Left ventricle myocardium inferior (tissue), 1 donor: ENCODE measurements at regions not wholly inside any gene's neighbourhood (a gene's known extent, or its start where the extent isn't known, plus 50 kb on each side); places are given as distances from the start of the nearest gene placed in this dataset.
A peak's percentile ranks its signal among the peaks of the same experiment; 100 is the strongest.

Experiments
- DNase-seq: peaks from one replicate; pipeline ENCODE4 v3.0.0-alpha.2; 2020
- H3K27ac ChIP-seq: fragments of 200-600 bp; replicated peaks from 2 replicates; pipeline ENCODE4 v1.8.0; 2021
- H3K27me3 ChIP-seq: fragments of 200-600 bp; 2 replicates; pipeline ENCODE4 v1.8.0; 2021; ENCODE audit warnings: low read depth
- H3K36me3 ChIP-seq: fragments of 200-600 bp; 2 replicates; pipeline ENCODE4 v1.8.0; 2021
- H3K4me1 ChIP-seq: fragments of 200-600 bp; 2 replicates; pipeline ENCODE4 v1.8.0; 2021
- H3K4me3 ChIP-seq: fragments of 200-600 bp; 2 replicates; pipeline ENCODE4 v1.8.0; 2021; ENCODE audit warnings: mild to moderate bottlenecking, moderate library complexity
- H3K9me3 ChIP-seq: fragments of 200-600 bp; replicated peaks from 2 replicates; pipeline ENCODE4 v1.8.0; 2021
- intact Hi-C: fragments of 100-400 bp; cut with micrococcal nuclease; formaldehyde crosslinking; loops from one replicate; pipeline ENCODE4 v1.11.0; 2022
- TF ChIP-seq, protein P1 (sequence below): fragments of 200-600 bp; IDR thresholded peaks from 2 replicates; pipeline ENCODE4 v1.8.0; 2021; ENCODE audit warnings: antibody characterized with exemption, mild to moderate bottlenecking, borderline replicate concordance
- donor health status: DM: no; HTN: yes; CAD: no; lungs with severe emphysema.

DNA sequence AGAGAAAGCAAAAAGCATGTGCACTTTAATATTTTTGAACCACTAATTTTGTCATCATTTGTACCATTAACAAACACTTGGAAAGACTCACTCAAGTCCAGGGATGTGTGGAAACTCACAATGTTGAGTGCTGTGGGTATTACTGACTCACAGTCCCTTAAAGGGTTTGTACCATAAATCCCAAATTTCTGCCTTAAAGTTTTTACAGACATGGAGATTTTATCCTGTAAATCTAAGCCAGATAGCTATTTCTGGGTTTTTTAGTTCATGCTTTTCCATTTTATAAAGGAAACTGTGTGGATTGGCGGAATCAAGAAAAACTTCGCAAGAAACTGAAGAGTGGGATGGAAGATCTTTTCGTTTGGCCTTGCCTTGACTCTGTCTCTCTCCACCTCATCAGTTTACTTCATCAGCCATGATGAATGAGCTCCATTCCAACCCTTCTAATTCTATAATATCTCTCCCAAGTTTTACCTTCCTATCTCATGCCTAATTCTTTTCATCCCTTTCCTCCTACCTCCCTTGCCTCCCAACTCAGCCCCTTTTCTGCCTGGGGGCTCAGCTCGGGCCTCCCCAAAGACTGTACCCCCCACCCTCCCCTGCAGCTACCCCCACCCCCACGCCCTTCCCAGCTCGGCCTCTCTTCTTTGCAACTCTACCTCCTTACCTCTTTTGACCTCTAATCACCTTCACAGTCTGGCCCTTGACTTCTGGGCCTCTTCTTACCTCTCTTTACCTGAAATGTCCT is 218.5 kb upstream of the MKLN1 start:
- H3K4me1 ChIP-seq: peaks cover 74% of the 10 kb centered on the region
- intact Hi-C loops: loop anchor here (10.0 kb wide), 1 partner anchor 196 kb away; no protein-coding TSS in a partner anchor

DNA sequence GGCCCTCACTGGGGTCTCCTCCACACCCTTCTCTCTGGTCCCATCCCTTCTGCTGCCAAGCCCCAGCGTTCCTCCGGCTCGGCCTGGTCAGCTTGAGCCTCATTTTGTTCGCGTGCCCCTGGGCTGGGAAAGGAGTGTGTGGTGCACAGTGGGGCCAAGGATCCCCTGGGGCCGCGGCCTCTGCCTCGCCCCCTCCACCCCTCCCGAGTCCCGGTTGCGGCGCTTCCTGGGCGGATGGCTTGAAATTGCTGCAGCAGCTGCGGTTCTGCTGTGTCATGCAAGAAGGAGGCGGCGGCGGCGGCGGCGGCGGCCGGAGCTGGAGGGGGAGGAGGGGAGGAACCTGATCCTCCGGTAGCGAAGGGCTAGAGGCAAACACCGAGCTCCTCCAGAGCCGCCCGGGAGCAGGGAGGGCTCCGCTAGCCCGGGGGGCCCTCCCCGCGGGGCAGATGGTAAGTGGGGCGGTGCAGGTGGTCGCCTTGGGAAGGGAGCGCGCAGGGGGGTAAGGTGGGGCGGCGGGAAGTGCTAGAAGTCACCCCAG is 217.8 kb upstream of the MKLN1 start:
- no peaks in the 10 kb centered on the region for H3K9me3 ChIP-seq
- peak overlapping the region; percentile 91 for H3K4me3 ChIP-seq
- TF ChIP-seq, protein P1, sequence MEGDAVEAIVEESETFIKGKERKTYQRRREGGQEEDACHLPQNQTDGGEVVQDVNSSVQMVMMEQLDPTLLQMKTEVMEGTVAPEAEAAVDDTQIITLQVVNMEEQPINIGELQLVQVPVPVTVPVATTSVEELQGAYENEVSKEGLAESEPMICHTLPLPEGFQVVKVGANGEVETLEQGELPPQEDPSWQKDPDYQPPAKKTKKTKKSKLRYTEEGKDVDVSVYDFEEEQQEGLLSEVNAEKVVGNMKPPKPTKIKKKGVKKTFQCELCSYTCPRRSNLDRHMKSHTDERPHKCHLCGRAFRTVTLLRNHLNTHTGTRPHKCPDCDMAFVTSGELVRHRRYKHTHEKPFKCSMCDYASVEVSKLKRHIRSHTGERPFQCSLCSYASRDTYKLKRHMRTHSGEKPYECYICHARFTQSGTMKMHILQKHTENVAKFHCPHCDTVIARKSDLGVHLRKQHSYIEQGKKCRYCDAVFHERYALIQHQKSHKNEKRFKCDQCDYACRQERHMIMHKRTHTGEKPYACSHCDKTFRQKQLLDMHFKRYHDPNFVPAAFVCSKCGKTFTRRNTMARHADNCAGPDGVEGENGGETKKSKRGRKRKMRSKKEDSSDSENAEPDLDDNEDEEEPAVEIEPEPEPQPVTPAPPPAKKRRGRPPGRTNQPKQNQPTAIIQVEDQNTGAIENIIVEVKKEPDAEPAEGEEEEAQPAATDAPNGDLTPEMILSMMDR: no peak
- peaks cover 67% of the 10 kb centered on the region for H3K4me1 ChIP-seq
- intact Hi-C loops: loop anchor here (10.0 kb wide), 1 partner anchor 195 kb away; no protein-coding TSS in a partner anchor
- peak overlapping the region; percentile 99 for H3K27ac ChIP-seq
- peak; percentile 88 for DNase-seq
- no peaks in the 10 kb centered on the region for H3K27me3 ChIP-seq
- H3K36me3 ChIP-seq: no peaks in the 10 kb centered on the region

More for the DNA sequence above, 218.5 kb upstream of the MKLN1 start:
- Histone ChIP-seq H3K36me3 (no peaks in the 10 kb centered on the region), H3K4me3 (peak overlapping the region; percentile 91), H3K9me3 (no peaks in the 10 kb centered on the region), H3K27ac (peak overlapping the region; percentile 99), H3K27me3 (no peaks in the 10 kb centered on the region)
- TF ChIP-seq, protein P1: no peak
- no peak for DNase-seq

- no peaks in the 10 kb centered on the region for H3K27me3 ChIP-seq
- DNase-seq: no peak
- intact Hi-C loops: no loop called here
- TF ChIP-seq, protein P1: no peak
- H3K4me1 ChIP-seq: peaks cover 61% of the 10 kb centered on the region
- no peaks in the 10 kb centered on the region for H3K9me3 ChIP-seq
- H3K4me3 ChIP-seq: peak overlapping the region; percentile 91
- peak overlapping the region; percentile 99 for H3K27ac ChIP-seq
- H3K36me3 ChIP-seq: no peaks in the 10 kb centered on the region
These were observed 217.2 kb upstream of the MKLN1 start for GRCh38 chr7:131110297-131111080.

GRCh38 chr7:131111081-131111576 is 216.5 kb upstream of the MKLN1 start:
- peak overlapping the region; percentile 91 for H3K4me3 ChIP-seq
- H3K36me3 ChIP-seq: no peaks in the 10 kb centered on the region
- H3K27me3 ChIP-seq: no peaks in the 10 kb centered on the region
- TF ChIP-seq, protein P1: no peak
- peak overlapping the region; percentile 99 for H3K27ac ChIP-seq
- intact Hi-C loops: no loop called here
- H3K9me3 ChIP-seq: no peaks in the 10 kb centered on the region
- peaks cover 58% of the 10 kb centered on the region for H3K4me1 ChIP-seq
- no peak for DNase-seq

DNA sequence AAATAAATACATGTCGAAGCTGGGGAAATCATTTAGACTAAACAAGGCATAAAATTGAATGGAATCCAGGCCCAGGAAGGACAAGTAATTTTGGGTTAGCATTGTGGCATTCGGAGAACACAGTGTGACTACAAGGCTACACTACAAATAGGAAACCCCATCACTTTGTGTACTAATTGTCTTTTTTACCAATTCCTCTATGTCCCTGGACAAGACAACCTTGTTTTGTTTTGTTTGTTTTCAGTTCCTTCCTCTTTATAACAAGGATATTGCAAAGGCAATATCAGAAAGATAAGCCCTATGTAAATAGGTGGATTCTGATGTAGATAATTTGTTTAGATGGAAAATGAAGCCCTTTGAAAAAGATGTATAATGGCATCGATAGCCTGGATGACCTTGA is 215.9 kb upstream of the MKLN1 start:
- no peak for DNase-seq
- H3K36me3 ChIP-seq: no peaks in the 10 kb centered on the region
- no peaks in the 10 kb centered on the region for H3K9me3 ChIP-seq
- peak overlapping the region; percentile 91 for H3K4me3 ChIP-seq
- H3K27ac ChIP-seq: peak overlapping the region; percentile 99
- H3K4me1 ChIP-seq: peaks cover 51% of the 10 kb centered on the region
- TF ChIP-seq, protein P1: no peak
- no peaks in the 10 kb centered on the region for H3K27me3 ChIP-seq
- intact Hi-C loops: no loop called here
